Right lobe of liver (tissue), 6 donors: ENCODE measurements at regions not wholly inside any gene's neighbourhood (a gene's known extent, or its start where the extent isn't known, plus 50 kb on each side); places are given as distances from the start of the nearest gene placed in this dataset.
A peak's percentile ranks its signal among the peaks of the same experiment; 100 is the strongest.

Source experiments
- ATAC-seq, 4 donors: fragments of 200-7000 bp; cut with Tn5 transposase; one replicate each; pipeline ENCODE4 v1.9.1; 2020; ENCODE audit warnings: mild to moderate bottlenecking in 4 of 4, moderate library complexity in 4 of 4
- DNase-seq, 3 donors: peaks; one replicate each; pipeline ENCODE4 v3.0.0-alpha.2; 2020
- H3K27ac ChIP-seq, 3 donors: fragments of 200-600 bp; one replicate each; pipeline ENCODE4 v1.8.0; 2022
- H3K27me3 ChIP-seq, 2 donors: fragments of 200-600 bp; one replicate each; pipeline ENCODE4 v1.8.0; 2022
- H3K36me3 ChIP-seq, 4 donors: fragments of 200-600 bp; sonication (generic) in 1 of 4; one replicate each; pipeline versions ENCODE4 v1.5.1 to v1.8.0; 2017 to 2022; ENCODE audit warnings: control low read depth in 1 of 4
- H3K4me1 ChIP-seq, 4 donors: fragments of 200-600 bp; sonication (generic) in 1 of 4; one replicate each; pipeline versions ENCODE4 v1.5.1 to v1.8.0; 2017 to 2022; ENCODE audit warnings: control low read depth in 1 of 4
- H3K4me3 ChIP-seq, 3 donors: fragments of 200-600 bp; one replicate each; pipeline ENCODE4 v1.8.0; 2022
- H3K9me3 ChIP-seq, 4 donors: fragments of 200-600 bp; sonication (generic) in 1 of 4; one replicate each; pipeline versions ENCODE4 v1.5.1 to v1.8.0; 2017 to 2022; ENCODE audit warnings: control low read depth in 1 of 4
- CTCF ChIP-seq, 4 donors: fragments of 200-600 bp in 3 of 4; fragments of 450-650 bp in 1 of 4; IDR thresholded peaks; one replicate each; pipeline versions ENCODE4 v1.5.1 to v1.8.0; 2016 to 2022; ENCODE audit warnings: antibody characterized with exemption in 4 of 4, mild to moderate bottlenecking in 2 of 4
- POLR2A ChIP-seq: fragments of 450-650 bp; IDR thresholded peaks from one replicate; pipeline ENCODE4 v1.6.1; 2017; ENCODE audit warnings: antibody characterized with exemption, mild to moderate bottlenecking
- WGBS: methylation state at CpG from one replicate; pipeline ENCODE4 v1.1.6; 2018; ENCODE audit warnings: low coverage, low lambda C conversion rate; ENCODE audit not compliant: insufficient coverage; ENCODE audit errors: missing lambda C conversion rate; 5-methylcytosine and 5-hydroxymethylcytosine counted together
- intact Hi-C, 2 donors: fragments of 100-400 bp; cut with DNase I; formaldehyde crosslinking; loops; one replicate each; pipeline versions ENCODE4 v1.11.2 to v1.14.1; 2022
- donor health status: DM: no; HTN: yes; CAD: no.
- donor health status: DM: no; HTN: no; CAD: no.
- donor health status: DM: no; HTN: no; CAD: no.
- donor health status: DM: no; HTN: yes; CAD: no.
- donor health status: DM: no; HTN: yes; CAD: no.

- no peaks in the 10 kb centered on the region for H3K36me3 ChIP-seq
- no peaks in the 10 kb centered on the region for H3K9me3 ChIP-seq
- no peak for TF ChIP-seq CTCF (IDR thresholded peaks at IDR 0.05)
- TF ChIP-seq POLR2A = no peak
- DNase-seq (peak in 1 of 3 donors; percentile 11), ATAC-seq (no peak)
- no peak overlapping the region for H3K4me3 ChIP-seq
- H3K27ac ChIP-seq = no peak overlapping the region
- intact Hi-C loops = no loop called here
- H3K4me1 ChIP-seq = no peaks in the 10 kb centered on the region
- no peaks in the 10 kb centered on the region for H3K27me3 ChIP-seq
- whole genome bisulfite sequencing = no CpG with 5 or more reads among the region's 12 CpGs
Observed at GRCh38 chr16:11446566-11447119, 101.4 kb downstream of the RMI2 start.

GRCh38 chr16:11447272-11447671, 102.0 kb downstream of the RMI2 start:
- 56% methylated on average over 3 of the region's 10 CpGs for whole genome bisulfite sequencing
- intact Hi-C loops = no loop called here
- H3K36me3 ChIP-seq = no peaks in the 10 kb centered on the region
- H3K4me3 ChIP-seq = no peak overlapping the region
- H3K9me3 ChIP-seq = no peaks in the 10 kb centered on the region
- DNase-seq (peak in 1 of 3 donors; percentile 15), ATAC-seq (no peak)
- H3K4me1 ChIP-seq = no peaks in the 10 kb centered on the region
- no peak for TF ChIP-seq POLR2A
- no peak for TF ChIP-seq CTCF (IDR thresholded peaks at IDR 0.05)
- H3K27ac ChIP-seq = no peak overlapping the region
- H3K27me3 ChIP-seq = no peaks in the 10 kb centered on the region

GRCh38 chr16:11447836-11448235, 102.6 kb downstream of the RMI2 start:
- no peaks in the 10 kb centered on the region for H3K36me3 ChIP-seq
- H3K27me3 ChIP-seq = no peaks in the 10 kb centered on the region
- H3K27ac ChIP-seq = no peak overlapping the region
- H3K4me3 ChIP-seq = no peak overlapping the region
- intact Hi-C loops = no loop called here
- ATAC-seq = no peak
- no peaks in the 10 kb centered on the region for H3K4me1 ChIP-seq
- no peak for TF ChIP-seq CTCF (IDR thresholded peaks at IDR 0.05)
- no peak for TF ChIP-seq POLR2A
- no peaks in the 10 kb centered on the region for H3K9me3 ChIP-seq
- DNase-seq = peak in 1 of 3 donors; percentile 42
- WGBS = 0% methylated on average over 1 of the region's 11 CpGs

GRCh38 chr16:11448796-11449416, 103.6 kb downstream of the RMI2 start:
- Histone ChIP-seq H3K27ac (no peak overlapping the region), H3K36me3 (no peaks in the 10 kb centered on the region), H3K27me3 (no peaks in the 10 kb centered on the region), H3K4me1 (no peaks in the 10 kb centered on the region), H3K4me3 (no peak overlapping the region), H3K9me3 (no peaks in the 10 kb centered on the region)
- no peak for TF ChIP-seq POLR2A
- no peak for TF ChIP-seq CTCF (IDR thresholded peaks at IDR 0.05)
- peak in 1 of 3 donors; percentile 12 for DNase-seq
- 89% methylated on average over 6 of the region's 13 CpGs for WGBS
- ATAC-seq = no peak
- intact Hi-C loops = no loop called here
